Kidney (tissue), 13 donors: ENCODE measurements at regions not wholly inside any gene's neighbourhood (a gene's known extent, or its start where the extent isn't known, plus 50 kb on each side); places are given as distances from the start of the nearest gene placed in this dataset.

ENCODE experiments used
- DNase-seq, 5 donors: peaks; one replicate each; pipeline ENCODE4 v3.0.0-alpha.2; 2013 to 2020
- FAIRE-seq: peaks from 2 replicates; lab custom pipeline; 2012; peaks lifted over from hg19 to GRCh38; lab: Jason Lieb, UNC
- H3K27ac ChIP-seq, 2 donors: one replicate each; pipeline ENCODE4 v1.7.0; 2013; ENCODE audit warnings: low read depth in 2 of 2, low read length in 2 of 2, inconsistent platforms in 1 of 2
- H3K27me3 ChIP-seq: one replicate; pipeline ENCODE4 v1.7.1; 2013; ENCODE audit warnings: low read length, inconsistent platforms; ENCODE audit not compliant: control insufficient read depth, insufficient read depth
- H3K36me3 ChIP-seq, 3 donors: one replicate each; pipeline versions ENCODE4 v1.7.0 to v1.7.1; 2013; ENCODE audit warnings: low read length in 3 of 3, control low read depth in 1 of 3, inconsistent platforms in 1 of 3; ENCODE audit not compliant: insufficient read depth in 3 of 3, control insufficient read depth in 2 of 3
- H3K4me1 ChIP-seq, 3 donors: one replicate each; pipeline versions ENCODE4 v1.7.0 to v1.7.1; 2013; ENCODE audit warnings: low read length in 3 of 3, inconsistent platforms in 1 of 3, low read depth in 1 of 3; ENCODE audit not compliant: control insufficient read depth in 2 of 3, insufficient read depth in 2 of 3
- H3K4me3 ChIP-seq, 3 donors: one replicate each; pipeline versions ENCODE4 v1.7.0 to v1.8.1; 2013; ENCODE audit warnings: low read length in 3 of 3, control low read depth in 1 of 3, inconsistent platforms in 1 of 3
- H3K9ac ChIP-seq, 3 donors: one replicate each; pipeline versions ENCODE4 v1.7.0 to v1.7.1; 2013; ENCODE audit warnings: low read length in 3 of 3, control low read depth in 1 of 3, inconsistent platforms in 1 of 3
- H3K9me3 ChIP-seq, 3 donors: one replicate each; pipeline versions ENCODE4 v1.7.0 to v1.7.1; 2013; ENCODE audit warnings: low read length in 3 of 3, control low read depth in 1 of 3, inconsistent platforms in 1 of 3; ENCODE audit not compliant: control insufficient read depth in 2 of 3, insufficient read depth in 1 of 3
- CTCF ChIP-seq: IDR thresholded peaks from 3 replicates; pipeline ENCODE4 v1.5.1; 2012; ENCODE audit warnings: mild to moderate bottlenecking, moderate library complexity, borderline replicate concordance; ENCODE audit not compliant: insufficient read depth; ENCODE audit errors: extremely low read depth
- intact Hi-C: fragments of 100-400 bp; cut with DNase I; formaldehyde crosslinking; loops from one replicate; pipeline ENCODE4 v1.11.1; 2022
- donor health status: control.
- donor health status: control.
- donor health status: control.
- donor health status: control.
- donor health status: control.
- donor health status: DM: yes; HTN: yes; CAD: no.
- donor health status: Normal renal cell carcinoma (clear cell type).

- no peak overlapping the region for H3K9ac ChIP-seq
- no peak for DNase-seq
- no peaks in the 10 kb centered on the region for H3K27me3 ChIP-seq
- FAIRE-seq = no peak
- no peak overlapping the region for H3K4me3 ChIP-seq
- H3K27ac ChIP-seq = no peak overlapping the region
- no peaks in the 10 kb centered on the region for H3K4me1 ChIP-seq
- H3K9me3 ChIP-seq = no peaks in the 10 kb centered on the region
- no peaks in the 10 kb centered on the region for H3K36me3 ChIP-seq
- no peak for TF ChIP-seq CTCF
- intact Hi-C loops = no loop called here
Observed at GRCh38 chr21:22224261-22224660, 1226.1 kb downstream of the NCAM2 start.

GRCh38 chr21:22225299-22225698, 1227.1 kb downstream of the NCAM2 start:
- Histone ChIP-seq H3K27me3 (no peaks in the 10 kb centered on the region), H3K9me3 (no peaks in the 10 kb centered on the region), H3K27ac (no peak overlapping the region), H3K9ac (no peak overlapping the region), H3K36me3 (no peaks in the 10 kb centered on the region), H3K4me3 (no peak overlapping the region), H3K4me1 (no peaks in the 10 kb centered on the region)
- intact Hi-C loops = no loop called here
- DNase-seq (no peak), FAIRE-seq (no peak)
- no peak for TF ChIP-seq CTCF

GRCh38 chr21:22231013-22231412, 1232.8 kb downstream of the NCAM2 start:
- no peak overlapping the region for H3K4me3 ChIP-seq
- H3K9ac ChIP-seq = no peak overlapping the region
- intact Hi-C loops = no loop called here
- no peak for TF ChIP-seq CTCF
- no peak overlapping the region for H3K27ac ChIP-seq
- FAIRE-seq = no peak
- DNase-seq = no peak
- H3K9me3 ChIP-seq = no peaks in the 10 kb centered on the region
- no peaks in the 10 kb centered on the region for H3K27me3 ChIP-seq
- H3K36me3 ChIP-seq = no peaks in the 10 kb centered on the region
- H3K4me1 ChIP-seq = no peaks in the 10 kb centered on the region

- Histone ChIP-seq H3K27ac (no peak overlapping the region), H3K4me3 (no peak overlapping the region), H3K9ac (no peak overlapping the region), H3K4me1 (no peaks in the 10 kb centered on the region), H3K9me3 (no peaks in the 10 kb centered on the region), H3K27me3 (no peaks in the 10 kb centered on the region), H3K36me3 (no peaks in the 10 kb centered on the region)
- intact Hi-C loops = no loop called here
- FAIRE-seq (no peak), DNase-seq (no peak)
- TF ChIP-seq CTCF = no peak
Observed at GRCh38 chr21:22235866-22236590, 1237.8 kb downstream of the NCAM2 start.
